HL-60 (cell line): ENCODE measurements at regions not wholly inside any gene's neighbourhood (a gene's known extent, or its start where the extent isn't known, plus 50 kb on each side); places are given as distances from the start of the nearest gene placed in this dataset.
A peak's percentile ranks its signal among the peaks of the same experiment; 100 is the strongest.

Experiments
- GABPA ChIP-seq: IDR thresholded peaks from 2 replicates; pipeline ENCODE4 v1.6.1; 2012; ENCODE audit warnings: low read depth
- POLR2AphosphoS5 ChIP-seq: IDR thresholded peaks from 2 replicates; pipeline ENCODE4 v1.6.1; 2012; ENCODE audit warnings: low read depth
- TF ChIP-seq, protein P1 (sequence below): IDR thresholded peaks from one replicate; pipeline ENCODE4 v1.5.1; 2011; ENCODE audit warnings: low read length, control low read depth, inconsistent platforms; ENCODE audit not compliant: insufficient read depth
- TF ChIP-seq, protein P2 (sequence below): IDR thresholded peaks from 2 replicates; pipeline ENCODE4 v1.6.1; 2012; ENCODE audit warnings: low read depth; ENCODE audit not compliant: insufficient replicate concordance

DNA sequence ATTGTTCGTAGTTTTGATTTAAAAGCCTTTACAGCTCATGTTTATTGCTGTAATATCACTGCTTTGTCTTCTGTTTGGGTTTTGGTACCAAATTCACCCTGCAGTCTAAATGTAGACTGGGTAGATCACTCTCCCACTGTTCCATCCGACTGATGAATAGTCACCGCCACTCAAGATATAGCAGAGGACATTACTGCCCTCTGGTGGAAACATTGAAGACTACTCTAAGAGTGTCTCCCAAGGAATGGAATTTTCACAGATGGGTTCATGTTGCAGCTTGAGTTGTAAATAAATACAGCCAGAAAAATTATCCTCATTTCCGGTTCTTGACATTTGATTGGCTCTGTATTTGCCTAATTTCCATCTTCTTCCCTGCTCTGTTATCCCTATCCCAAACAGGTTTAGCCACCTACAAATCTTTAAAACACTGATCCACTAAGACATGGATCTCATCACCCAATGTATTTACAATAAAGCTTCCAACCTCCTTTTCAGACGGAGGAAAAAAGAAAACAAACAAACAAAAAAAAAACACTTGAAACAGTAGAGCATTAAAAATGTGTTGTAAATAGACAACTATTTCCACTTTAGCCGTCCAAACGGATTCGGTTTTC lies 198.3 kb upstream of the CPNE8 start:
- TF ChIP-seq, protein P1, sequence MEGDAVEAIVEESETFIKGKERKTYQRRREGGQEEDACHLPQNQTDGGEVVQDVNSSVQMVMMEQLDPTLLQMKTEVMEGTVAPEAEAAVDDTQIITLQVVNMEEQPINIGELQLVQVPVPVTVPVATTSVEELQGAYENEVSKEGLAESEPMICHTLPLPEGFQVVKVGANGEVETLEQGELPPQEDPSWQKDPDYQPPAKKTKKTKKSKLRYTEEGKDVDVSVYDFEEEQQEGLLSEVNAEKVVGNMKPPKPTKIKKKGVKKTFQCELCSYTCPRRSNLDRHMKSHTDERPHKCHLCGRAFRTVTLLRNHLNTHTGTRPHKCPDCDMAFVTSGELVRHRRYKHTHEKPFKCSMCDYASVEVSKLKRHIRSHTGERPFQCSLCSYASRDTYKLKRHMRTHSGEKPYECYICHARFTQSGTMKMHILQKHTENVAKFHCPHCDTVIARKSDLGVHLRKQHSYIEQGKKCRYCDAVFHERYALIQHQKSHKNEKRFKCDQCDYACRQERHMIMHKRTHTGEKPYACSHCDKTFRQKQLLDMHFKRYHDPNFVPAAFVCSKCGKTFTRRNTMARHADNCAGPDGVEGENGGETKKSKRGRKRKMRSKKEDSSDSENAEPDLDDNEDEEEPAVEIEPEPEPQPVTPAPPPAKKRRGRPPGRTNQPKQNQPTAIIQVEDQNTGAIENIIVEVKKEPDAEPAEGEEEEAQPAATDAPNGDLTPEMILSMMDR: peak; percentile 21
- TF ChIP-seq POLR2AphosphoS5: no peak
- no peak for TF ChIP-seq GABPA
- TF ChIP-seq, protein P2, sequence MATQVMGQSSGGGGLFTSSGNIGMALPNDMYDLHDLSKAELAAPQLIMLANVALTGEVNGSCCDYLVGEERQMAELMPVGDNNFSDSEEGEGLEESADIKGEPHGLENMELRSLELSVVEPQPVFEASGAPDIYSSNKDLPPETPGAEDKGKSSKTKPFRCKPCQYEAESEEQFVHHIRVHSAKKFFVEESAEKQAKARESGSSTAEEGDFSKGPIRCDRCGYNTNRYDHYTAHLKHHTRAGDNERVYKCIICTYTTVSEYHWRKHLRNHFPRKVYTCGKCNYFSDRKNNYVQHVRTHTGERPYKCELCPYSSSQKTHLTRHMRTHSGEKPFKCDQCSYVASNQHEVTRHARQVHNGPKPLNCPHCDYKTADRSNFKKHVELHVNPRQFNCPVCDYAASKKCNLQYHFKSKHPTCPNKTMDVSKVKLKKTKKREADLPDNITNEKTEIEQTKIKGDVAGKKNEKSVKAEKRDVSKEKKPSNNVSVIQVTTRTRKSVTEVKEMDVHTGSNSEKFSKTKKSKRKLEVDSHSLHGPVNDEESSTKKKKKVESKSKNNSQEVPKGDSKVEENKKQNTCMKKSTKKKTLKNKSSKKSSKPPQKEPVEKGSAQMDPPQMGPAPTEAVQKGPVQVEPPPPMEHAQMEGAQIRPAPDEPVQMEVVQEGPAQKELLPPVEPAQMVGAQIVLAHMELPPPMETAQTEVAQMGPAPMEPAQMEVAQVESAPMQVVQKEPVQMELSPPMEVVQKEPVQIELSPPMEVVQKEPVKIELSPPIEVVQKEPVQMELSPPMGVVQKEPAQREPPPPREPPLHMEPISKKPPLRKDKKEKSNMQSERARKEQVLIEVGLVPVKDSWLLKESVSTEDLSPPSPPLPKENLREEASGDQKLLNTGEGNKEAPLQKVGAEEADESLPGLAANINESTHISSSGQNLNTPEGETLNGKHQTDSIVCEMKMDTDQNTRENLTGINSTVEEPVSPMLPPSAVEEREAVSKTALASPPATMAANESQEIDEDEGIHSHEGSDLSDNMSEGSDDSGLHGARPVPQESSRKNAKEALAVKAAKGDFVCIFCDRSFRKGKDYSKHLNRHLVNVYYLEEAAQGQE: no peak
